HG02571 (cell line): ENCODE measurements at regions not wholly inside any gene's neighbourhood (a gene's known extent, or its start where the extent isn't known, plus 50 kb on each side); places are given as distances from the start of the nearest gene placed in this dataset.

ENCODE experiments used
- ATAC-seq: cut with Tn5 transposase; IDR thresholded peaks from one replicate; pipeline ENCODE4 v1.9.1; 2021; ENCODE audit warnings: mild to moderate bottlenecking, moderate library complexity; ENCODE audit not compliant: unreplicated experiment

DNA sequence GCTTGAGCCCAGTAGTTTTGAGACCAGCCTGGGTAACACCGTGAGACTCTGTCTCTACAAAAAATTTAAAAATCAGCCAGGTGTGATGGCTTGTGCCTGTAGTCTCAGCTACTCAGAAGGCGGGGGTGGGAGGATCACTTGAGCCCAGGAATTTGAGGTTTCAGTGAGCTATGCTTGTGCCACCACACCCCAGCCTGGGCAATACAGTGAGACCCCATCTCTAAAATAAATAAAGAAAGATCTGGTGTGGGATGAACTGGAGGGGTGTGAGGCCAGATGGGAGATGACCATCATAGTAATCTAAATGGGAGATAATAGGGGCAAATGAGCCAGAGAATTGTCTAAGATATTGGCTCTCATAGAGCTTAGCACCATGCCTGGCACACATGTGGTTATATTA, 60.1 kb upstream of the TRABD2B start:
- no peak for ATAC-seq

DNA sequence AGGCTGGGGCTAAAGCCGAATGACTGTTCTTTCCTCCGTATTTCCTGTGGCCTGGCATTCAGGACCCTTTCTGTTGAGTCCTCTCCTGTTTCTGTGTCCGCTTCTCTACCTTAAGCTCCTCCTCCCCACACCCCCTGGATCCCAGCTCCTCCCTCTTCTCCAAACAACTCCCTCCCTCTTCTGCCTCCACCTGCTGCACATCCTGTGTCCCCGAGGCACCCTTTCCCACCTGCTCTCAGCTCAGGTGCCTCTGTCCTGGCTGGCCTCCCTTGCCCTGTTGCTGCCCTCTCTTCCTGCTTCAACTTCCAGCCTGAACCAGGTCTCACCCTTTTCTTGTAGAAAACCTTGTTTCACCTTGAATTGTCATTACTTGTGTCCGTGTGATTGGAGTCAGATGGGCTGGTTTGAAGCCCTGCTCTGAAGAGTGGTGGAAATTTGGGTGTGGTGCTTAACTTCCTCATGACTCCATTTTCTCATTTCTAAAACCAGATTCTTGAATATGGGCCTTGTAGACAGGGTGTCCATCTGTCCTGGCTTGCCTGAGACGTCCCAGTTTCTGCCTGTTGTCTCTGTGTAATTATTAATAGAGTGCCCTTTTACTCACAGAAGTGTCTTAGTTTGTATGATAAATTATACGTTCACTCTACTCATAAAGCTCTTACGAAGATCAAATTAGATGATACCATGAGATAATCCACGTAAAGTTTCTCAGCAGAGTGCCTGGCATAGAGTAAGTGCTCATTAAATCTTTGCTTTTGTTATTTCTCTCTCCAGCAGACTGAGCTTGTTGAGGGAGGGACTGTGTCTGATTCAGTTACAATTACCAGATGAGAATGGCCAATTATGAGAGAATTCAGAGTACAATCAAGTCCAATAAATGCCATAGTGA, 58.9 kb upstream of the TRABD2B start:
- ATAC-seq, result no peak

DNA sequence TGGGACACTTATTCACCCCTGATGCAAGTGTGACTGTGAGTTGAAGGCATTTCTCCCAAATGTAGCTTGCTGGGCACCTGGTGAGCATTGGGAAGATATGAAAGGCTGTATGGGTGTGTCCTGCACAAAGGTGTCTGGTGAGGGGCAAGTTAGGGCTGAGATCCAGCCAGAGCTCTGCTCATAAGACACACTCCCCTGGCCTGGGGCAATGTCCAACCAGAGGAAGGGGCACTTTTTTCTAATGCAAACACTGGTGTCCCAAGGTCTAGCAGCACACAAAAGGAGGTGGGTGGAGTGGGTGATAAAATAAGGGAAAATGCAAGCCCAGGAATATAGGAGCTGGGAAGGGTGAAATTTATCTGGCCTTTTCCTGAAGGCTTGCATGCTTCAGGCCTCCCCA, 57.0 kb upstream of the TRABD2B start:
- no peak for ATAC-seq

DNA sequence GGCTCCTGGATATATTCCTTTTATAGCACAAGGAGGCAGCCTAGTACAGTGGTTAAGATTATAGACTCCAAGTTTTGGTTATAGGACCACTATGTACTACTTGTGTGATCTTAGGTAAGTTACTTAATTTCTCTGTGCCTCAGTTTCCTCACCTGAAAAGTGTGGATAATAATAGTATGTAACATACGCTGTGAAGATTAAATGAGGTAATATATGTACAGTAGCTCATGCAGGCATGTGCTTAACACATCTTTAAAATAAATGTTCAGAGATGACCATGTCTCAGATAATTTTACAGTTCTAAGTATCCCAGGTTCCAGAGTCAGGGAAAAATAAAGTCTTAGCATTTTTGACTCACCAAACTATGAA, 55.7 kb upstream of the TRABD2B start:
- ATAC-seq, result no peak

DNA sequence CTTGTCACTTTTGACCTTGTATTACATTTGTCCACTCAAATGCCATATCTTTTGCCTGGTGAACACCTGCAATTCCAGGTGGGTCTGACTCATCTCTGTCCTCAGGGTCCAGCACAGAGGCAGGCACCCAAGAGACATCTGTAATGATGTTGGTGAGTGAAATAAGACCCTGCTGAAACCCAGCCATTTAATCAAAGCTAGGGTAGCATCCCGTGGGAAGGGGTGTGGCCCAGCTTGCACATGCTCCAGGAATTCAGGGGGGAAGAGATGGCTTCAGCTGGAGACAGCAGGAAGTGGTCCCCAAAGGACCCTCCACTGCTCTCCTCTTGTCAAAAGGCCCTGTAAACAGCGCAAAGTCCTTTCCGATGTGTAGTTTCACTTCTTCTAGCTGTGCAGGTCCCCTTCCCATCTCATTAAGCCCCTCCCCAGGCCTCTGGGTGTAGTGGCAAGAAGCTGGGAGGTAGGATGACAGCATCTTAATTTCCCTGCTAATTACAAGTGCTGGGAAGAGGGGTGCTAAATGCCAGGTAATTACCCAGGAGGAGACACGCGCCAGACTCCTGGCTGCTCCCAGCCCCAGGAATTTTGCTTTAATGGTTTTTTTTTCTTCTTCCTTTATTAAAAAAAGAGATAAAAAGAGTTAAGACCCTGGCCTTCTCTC, 54.4 kb upstream of the TRABD2B start:
- no peak for ATAC-seq

DNA sequence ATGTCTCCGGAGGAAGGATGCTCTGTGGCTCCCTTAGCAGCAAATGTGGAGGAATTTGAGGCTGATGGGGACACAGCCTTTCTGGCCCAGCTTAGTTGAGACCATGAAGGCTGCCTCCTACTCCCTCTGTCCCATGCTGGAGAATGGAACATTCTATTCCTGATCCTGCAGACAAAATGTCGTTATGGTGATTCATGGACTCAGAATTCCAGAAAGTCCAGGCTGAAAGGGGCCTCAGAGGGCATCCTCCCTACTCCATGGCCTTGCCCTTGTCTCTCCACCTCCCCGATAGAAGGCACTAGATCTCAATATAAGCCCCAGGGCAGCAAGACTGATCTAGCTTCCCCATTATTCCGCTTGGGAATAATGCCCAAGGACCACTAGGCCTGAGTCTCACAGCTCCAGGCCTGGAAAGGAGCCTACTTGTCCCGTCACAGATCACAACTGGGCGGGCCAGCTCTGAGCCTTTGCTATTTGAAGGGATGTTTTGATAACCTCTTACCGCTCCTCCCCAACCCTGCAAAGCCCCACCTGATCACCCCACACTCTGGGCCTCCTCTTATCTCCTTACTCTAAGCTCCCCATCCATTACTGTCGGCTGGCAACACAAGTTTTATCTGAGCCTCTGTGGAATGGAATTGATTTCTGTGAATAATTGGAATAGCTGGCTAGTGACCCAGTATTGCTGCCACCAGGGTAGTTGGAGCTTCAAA, 52.8 kb upstream of the TRABD2B start:
- no peak for ATAC-seq

DNA sequence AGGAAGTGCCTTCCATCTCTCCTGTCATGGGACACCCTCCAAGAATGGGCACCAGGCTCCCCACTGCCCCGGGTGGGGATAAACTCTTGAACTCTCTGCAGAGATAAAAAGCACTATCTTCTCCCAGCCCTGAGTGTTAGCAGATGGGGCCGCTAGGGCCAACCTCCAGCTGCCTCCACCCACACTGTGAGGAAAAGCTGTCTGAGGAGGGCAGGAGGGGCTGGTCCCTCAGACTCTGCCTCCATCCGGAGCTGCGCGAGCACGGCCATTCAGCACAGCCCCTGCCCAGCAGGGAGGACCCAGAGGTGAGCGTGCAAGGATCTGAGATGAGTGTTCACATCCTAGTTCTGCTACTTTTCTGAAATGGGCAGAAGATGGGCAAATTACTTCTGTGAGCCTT, 51.8 kb upstream of the TRABD2B start:
- no peak for ATAC-seq

DNA sequence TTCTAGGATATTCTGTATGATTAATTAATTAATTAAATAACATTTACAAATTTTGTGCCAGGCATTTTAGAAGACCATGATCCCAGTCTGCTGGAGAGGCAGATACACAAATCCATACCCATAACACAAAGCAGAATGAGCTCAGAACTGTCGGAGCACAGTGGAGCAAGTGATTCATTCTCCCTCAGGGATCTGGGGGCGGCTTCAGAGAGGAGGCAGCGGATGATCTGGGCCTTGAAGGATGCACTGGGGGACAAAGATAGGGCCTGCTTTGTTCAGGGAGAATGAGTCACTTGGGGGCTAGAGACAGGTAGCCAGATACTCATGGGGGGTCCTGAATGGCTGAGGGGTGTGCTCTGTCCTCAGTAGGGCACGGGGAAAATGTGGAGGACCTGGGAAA, 50.9 kb upstream of the TRABD2B start:
- no peak for ATAC-seq

DNA sequence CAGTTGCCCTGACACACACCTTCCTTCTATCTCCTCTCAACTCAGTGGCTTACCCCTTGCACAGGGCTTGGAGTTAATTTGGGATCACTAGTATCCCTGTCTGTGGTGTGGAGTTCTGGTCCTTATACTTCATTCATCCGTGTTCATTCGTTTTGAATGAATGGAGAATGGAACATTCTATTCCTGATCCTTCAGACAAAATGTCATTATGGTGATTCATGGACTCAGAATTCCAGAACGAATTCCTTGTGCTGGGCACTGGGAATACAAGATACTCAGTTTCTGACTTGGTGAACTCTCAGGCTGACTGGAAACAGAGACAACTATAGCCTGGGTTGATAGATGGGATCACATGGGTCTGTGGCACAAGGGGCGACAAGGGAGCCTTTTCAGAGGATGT, 49.9 kb upstream of the TRABD2B start:
- no peak for ATAC-seq
